HG02798 (cell line): ENCODE measurements at regions not wholly inside any gene's neighbourhood (a gene's known extent, or its start where the extent isn't known, plus 50 kb on each side); places are given as distances from the start of the nearest gene placed in this dataset.
"Not testable (repeated sequence)": the region's sequence is repeated elsewhere in the genome, so short reads cannot be mapped to it uniquely, and the experiment has no call there.

ENCODE experiments used
- ATAC-seq: cut with Tn5 transposase; IDR thresholded peaks from one replicate; pipeline ENCODE4 v1.9.1; 2021; ENCODE audit warnings: mild to moderate bottlenecking; ENCODE audit not compliant: unreplicated experiment, poor library complexity

DNA sequence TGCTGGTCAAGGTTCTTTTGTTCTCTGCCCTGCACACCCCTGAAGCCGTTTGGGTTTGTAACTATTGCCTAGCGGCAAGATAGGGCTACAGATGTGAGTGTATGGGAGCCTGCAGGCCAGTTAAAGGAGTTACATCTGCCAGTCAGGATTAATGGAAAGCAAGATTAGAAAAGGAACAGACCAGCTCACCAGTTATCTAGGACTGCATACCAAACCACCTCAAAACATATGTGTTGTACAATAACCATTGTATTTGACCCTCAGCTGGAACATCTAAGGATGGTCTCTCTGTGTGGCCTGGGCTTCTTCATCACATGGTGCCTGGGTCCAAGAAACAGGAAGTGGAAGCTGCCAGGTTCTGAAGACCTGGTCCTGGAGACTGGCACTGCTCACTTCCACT, 52.5 kb upstream of the FBXO28 start:
- no peak for ATAC-seq

GRCh38 chr1:224059897-224060427, 53.9 kb upstream of the FBXO28 start:
- no peak for ATAC-seq

GRCh38 chr1:224058303-224058702, 55.6 kb upstream of the FBXO28 start:
- no peak for ATAC-seq

DNA sequence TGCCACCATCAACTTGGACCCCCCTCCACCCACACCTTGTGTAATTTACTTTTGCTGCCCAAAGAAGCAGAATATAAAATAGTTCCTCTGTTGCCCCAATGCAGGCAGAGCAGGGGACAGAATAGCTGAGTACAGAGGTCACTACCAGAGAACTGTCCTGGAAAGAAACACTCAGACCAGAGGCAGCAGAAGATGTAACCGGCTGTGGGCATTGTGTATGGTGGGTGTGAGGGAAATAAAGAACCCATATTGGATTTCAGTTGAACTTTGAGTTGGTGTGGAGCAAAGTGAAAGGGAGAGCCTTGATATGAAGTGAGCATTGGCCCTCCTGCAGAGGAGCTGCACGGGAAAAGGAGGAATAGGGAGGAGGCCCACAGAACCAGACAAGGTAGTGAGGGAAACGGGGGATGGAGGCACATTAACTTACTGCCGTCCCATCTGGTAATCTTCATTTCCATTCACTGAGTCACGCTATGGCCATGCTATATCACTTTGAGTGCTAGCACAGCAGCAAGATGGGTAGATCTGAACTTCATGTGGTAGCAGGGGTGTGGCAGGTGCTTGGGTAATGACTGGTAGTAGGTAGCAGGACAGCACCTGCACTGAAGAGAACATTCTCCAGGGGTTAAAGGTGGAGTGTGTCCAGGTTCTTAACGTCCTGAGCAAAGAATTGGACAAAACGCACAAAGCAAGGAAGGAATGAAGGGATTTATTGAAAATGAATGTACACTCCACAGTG, 56.3 kb upstream of the FBXO28 start:
- ATAC-seq = no peak

DNA sequence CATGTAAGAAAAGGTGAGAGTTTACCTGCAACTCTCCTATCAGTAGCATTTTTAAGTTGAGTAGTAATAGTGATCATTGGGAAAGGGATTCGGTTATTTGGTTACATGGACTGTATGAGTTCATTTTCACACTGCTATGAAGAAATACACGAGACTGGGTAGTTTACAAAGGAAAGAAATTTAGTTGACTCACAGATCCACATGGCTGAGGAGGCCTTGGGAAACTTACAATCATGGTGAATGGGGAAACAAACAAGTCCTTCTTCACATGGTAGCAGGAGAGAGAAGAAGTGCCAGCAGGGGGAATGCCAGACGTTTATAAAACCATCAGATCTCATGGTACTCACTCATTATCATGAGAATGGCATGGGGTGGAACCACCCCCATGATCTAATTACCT, 59.3 kb upstream of the FBXO28 start:
- no peak for ATAC-seq

DNA sequence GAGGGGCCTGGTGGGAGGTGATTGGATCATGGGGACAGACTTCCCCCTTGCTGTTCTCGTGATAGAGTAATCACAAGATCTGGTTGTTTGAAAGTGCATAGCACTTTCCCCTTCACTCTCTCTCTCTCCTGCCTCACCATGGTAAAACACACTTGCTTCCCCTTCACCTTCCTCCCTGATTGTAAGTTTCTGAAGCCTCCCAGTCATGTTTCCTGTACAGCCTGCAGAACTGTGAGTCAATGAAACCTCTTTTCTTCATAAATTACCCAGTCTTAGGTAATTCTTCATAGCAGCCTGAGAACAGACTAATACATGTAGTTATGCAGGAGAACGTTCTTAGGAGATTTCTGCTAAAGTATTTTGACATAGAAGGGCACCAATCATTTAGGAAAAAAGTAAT, 59.9 kb upstream of the FBXO28 start:
- no peak for ATAC-seq

DNA sequence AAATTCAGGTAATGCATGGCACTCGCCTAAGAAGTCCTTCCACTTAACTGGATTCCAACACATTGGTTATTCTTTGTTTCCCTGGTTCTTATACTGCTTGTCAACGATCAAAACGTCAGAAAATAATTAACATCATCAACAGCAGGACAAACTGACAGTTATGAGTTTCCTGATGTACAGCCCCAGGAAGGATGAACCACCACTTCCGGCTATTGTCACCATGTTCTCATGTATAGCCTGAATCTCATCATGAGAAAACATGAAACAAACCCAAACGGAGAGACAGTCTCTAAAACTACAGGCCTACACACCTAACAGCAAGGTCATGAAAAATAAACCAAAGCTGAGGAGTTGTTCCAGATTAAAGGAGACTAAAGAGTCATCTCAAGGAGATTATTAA, 60.5 kb upstream of the FBXO28 start:
- ATAC-seq = no peak

DNA sequence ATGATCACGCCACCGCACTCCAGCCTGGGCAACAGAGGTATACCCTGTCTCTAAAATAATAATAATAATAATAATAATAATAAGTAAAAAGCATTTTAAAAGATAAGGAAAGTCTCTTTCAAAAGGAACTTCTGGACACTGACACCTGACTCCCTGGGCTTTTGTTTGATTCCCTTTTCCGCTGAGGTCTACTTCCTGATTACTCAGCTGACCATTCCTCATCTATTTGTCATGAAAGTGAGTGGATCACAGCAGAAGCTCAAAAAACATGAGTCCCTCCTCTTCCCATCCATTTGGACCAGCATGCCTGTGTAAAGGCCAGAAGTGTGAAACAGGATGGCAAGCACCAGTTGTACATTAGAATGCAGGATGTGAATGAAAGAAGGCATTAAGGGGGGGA, 61.1 kb upstream of the FBXO28 start:
- ATAC-seq = no peak

DNA sequence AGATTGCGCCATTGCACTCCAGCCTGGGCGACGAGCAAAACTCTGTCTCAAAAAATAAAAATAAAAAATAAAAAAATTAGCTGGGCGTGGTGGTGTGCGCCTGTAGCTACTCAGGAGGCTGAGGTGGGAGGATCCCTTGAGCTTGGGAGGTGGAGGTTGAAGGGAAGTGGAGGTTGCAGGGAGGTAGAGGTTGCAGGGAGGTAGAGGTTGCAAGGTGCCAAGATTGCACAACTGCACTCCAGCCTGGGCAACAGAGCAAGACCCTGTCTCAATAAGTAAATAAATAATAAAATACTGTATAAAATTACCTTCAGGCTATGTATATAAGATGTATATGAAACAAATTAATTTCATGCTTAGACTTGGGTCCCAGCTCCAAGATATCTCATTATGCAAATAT, 62.1 kb upstream of the FBXO28 start:
- ATAC-seq = not testable (repeated sequence)

GRCh38 chr1:224051086-224051406, 62.9 kb upstream of the FBXO28 start:
- no peak for ATAC-seq

DNA sequence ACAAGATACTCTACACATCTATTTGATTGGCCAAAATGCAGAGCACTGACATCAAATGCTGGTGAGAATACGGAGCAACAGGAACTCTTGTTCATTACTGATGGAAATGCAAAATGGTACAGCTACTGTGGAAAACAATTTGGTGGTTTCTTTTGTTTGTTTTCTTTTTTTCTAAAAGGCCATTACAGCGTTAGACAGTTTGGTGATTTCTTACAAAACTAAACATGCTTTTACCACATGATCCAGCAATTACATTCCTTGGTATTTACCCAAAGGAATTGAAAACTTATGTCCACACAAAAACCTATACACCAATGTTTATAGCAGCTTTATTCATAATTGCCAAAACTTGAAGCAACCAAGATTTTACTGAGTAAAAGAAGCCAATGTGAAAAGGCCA, 66.4 kb upstream of the FBXO28 start:
- no peak for ATAC-seq

DNA sequence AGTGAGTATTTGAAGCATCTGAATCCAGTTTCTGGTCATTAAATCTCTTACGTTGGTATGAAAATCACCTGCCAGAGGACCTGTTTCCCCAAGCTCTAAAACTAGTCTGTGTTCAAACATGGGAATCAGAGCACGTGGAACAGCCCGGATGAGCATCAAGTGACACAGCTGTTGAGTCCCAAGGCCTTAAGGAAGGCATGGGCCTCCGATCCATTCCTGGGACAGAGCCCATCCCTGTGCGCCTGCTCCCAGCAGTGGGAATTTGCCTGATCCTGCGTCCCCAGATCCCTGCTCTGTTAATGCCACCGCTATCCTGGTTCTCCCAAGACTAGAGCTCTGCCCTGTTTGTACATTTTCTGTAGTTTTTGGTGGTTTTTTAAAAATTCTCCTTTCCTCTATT, 68.4 kb upstream of the FBXO28 start:
- no peak for ATAC-seq

- no peak for ATAC-seq
Measured at GRCh38 chr1:224044420-224044819, 69.5 kb upstream of the FBXO28 start.

GRCh38 chr1:224042557-224043118, 71.3 kb upstream of the FBXO28 start:
- no peak for ATAC-seq

GRCh38 chr1:224041032-224041431, 72.9 kb upstream of the FBXO28 start:
- no peak for ATAC-seq

DNA sequence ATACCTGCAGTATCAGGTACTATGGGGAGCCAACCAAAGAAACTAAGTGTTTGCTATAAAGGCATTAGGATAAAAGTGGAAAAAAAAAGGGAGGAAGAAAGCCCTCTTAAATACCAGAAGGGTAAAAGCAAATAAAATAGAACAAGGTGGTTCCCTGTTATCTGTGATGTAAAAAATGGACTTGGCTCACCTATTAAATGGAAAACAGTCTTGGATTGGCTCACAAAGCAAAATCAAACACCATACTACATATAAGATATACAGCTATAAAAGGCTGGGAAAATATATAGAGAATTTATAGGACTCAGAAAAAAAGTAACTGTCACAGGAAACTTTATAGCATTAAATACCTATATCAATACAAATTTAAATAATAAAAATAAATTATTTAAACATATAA, 73.5 kb upstream of the FBXO28 start:
- ATAC-seq = not testable (repeated sequence)

DNA sequence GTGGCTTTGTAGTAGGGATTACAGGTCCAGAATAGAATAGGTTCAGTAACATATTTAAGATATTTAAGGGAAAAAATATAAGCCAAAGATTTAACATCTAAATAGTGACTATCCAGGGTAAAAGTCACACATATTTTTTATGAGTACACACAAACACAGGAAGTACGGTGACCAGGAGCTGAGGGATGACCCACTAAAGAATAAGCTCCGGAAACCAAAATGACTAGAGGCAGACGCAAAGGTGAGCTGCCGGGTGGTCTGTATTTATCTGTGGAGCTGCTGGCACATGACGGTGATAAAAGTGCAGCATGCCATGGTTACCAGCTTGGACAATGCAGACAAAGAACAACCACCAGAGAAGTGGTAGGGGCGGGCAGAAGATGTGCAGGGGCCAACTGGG, 73.9 kb upstream of the FBXO28 start:
- ATAC-seq = not testable (repeated sequence)

DNA sequence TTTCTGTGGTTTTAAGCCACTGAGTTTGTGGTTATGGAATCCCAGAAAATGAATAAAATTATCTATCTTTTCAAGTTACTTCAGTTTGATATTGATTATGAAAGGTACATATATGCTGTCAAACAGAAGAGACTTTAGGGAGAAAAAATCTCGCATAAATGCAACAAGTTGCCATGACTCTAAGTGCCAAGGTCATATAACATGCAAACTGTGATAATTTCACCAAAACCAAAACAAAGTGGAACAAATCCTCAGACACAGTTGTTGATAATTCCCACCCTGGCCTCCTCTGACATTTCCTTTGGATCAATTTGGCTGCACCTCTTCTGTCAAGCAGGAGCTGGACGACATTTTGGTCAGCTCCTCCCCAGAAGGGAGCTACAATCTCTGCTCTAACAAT, 75.1 kb upstream of the FBXO28 start:
- ATAC-seq = not testable (repeated sequence)

- ATAC-seq = not testable (repeated sequence)
Measured at GRCh38 chr1:224037362-224037761, 76.5 kb upstream of the FBXO28 start.

DNA sequence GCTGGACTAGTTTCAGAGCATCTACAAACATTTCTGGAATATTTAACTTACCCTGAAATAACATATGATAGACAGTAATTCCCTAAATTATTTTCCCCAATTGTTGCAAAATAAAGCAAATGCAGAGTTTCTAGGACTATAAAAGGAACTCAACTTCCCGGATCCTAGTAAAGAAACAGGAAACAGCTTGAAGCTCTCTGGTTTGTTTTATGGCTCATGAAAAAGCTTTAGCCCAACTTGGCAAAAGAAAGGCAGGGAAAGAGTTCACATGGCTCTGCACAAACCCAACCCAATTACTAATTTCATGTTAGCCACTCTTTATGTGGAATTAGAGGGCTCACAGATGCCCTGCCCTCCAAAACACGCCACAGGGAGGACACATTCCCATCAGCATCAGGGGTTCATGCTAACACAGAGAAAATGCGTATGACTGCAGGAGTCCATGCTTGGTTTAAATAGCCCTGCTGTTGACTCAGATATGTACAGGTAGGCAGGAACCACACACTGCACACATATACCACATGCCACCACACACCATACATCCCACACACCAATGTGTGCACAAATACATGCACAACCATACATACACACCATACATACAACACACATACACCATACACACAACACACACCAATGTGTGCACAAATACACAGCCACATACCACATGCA, 81.2 kb upstream of the FBXO28 start:
- ATAC-seq = not testable (repeated sequence)

DNA sequence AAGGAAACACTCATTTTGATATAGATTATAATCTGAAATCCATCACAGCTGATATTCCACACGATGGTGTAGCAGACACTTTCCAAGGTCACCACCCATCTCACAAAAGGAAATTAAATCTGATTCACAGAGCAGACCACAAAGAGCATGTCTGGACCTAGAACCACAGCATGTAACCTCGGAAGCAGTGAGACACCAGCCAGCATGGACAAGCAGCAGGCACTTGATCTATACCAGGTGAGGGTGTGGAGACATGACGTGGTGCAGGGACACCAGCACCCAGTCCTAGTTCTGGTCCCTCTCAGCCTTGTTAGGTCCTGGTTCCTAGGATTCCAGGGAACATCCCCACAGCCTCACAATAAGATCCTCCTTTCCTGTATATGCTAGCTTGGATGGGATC, 81.9 kb upstream of the FBXO28 start:
- not testable (repeated sequence) for ATAC-seq

DNA sequence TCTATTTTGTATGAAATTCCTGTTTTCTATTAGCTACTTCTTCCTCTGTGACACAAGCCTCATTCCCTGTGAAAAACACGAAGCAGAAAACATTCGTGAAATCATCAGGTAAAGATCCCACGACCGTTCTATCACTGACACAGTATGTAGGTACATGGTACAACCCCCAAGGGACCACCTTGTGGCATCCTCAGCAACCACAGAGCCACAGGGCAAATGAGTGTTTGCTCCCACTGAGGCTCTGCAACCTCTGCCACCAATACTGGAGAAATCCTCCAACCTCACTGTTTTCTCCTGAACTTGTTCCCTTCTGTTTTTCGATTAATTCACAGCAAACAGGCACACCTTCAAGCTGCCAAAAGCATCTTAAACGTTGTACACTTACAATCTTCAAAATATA, 83.7 kb upstream of the FBXO28 start:
- not testable (repeated sequence) for ATAC-seq
